Stomach smooth muscle (tissue), 2 donors: ENCODE measurements at regions not wholly inside any gene's neighbourhood (a gene's known extent, or its start where the extent isn't known, plus 50 kb on each side); places are given as distances from the start of the nearest gene placed in this dataset.
"Not testable (repeated sequence)": the region's sequence is repeated elsewhere in the genome, so short reads cannot be mapped to it uniquely, and the experiment has no call there.

Experiments
- H3K27ac ChIP-seq: one replicate; pipeline ENCODE4 v1.7.0; 2013; ENCODE audit warnings: mild to moderate bottlenecking, low read length, inconsistent platforms
- H3K27me3 ChIP-seq, 2 donors: one replicate each; pipeline ENCODE4 v1.7.0; 2013; ENCODE audit warnings: low read length in 2 of 2; ENCODE audit not compliant: insufficient read depth in 2 of 2, control insufficient read depth in 1 of 2
- H3K36me3 ChIP-seq, 2 donors: one replicate each; pipeline ENCODE4 v1.7.0; 2013; ENCODE audit warnings: low read length in 2 of 2; ENCODE audit not compliant: control insufficient read depth in 2 of 2, insufficient read depth in 2 of 2
- H3K4me1 ChIP-seq: one replicate; pipeline ENCODE4 v1.7.0; 2013; ENCODE audit warnings: low read length; ENCODE audit not compliant: control insufficient read depth, insufficient read depth
- H3K4me3 ChIP-seq, 2 donors: one replicate each; pipeline ENCODE4 v1.7.0; 2013; ENCODE audit warnings: low read length in 2 of 2
- H3K9ac ChIP-seq, 2 donors: one replicate each; pipeline ENCODE4 v1.7.0; 2013; ENCODE audit warnings: low read length in 2 of 2, mild to moderate bottlenecking in 1 of 2
- H3K9me3 ChIP-seq, 2 donors: one replicate each; pipeline ENCODE4 v1.7.0; 2013; ENCODE audit warnings: low read length in 2 of 2; ENCODE audit not compliant: control insufficient read depth in 2 of 2
- donor health status: healthy.
- donor health status: Pancreatic carcinoma.

DNA sequence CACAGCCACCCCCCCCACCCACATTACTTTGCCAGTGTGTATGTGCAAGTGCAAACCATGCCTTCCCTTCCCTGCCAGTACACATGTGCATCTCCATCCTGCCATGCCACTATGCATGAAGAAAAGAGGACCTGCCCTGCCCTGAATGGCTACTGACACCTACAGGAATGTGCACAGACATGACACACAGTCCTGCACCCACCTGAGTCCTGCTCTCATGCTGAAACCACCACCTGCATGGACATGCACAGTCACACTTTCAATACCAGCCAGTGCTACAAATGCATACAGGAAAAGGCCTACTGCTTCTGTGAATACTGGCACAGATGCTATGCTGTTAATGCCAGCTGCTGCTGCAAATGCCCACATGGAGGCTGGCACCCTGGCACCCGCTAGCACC is 334.4 kb upstream of the DLGAP1 start:
- H3K9me3 ChIP-seq = peaks cover 0 to 9% of the 10 kb centered on the region in 2 donors
- no peak overlapping the region for H3K27ac ChIP-seq
- H3K4me3 ChIP-seq = no peak overlapping the region
- H3K4me1 ChIP-seq = no peaks in the 10 kb centered on the region
- no peak overlapping the region for H3K9ac ChIP-seq
- no peaks in the 10 kb centered on the region for H3K36me3 ChIP-seq
- no peaks in the 10 kb centered on the region for H3K27me3 ChIP-seq

DNA sequence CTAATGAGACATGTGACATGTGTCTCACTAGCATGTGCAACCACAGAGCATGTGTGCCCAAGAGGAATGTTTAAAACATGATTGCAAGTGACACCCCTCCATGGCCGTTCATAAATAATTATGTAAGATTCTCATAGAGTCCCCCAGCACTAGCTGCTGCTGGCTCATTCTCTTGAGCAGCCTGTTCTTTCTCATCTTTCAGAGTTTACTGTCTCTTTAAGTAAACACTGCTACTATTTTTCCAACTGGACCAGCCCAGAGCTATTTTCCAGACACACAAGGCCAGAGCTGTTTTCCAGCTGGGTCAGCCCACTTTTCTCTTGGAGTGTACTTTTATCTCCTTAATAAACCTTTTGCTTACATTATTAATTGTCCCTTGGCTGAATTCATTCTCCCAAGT is 326.8 kb upstream of the DLGAP1 start:
- H3K9me3 ChIP-seq = peaks cover 0 to 10% of the 10 kb centered on the region in 2 donors
- H3K4me3 ChIP-seq = no peak overlapping the region
- peaks cover 3% of the 10 kb centered on the region for H3K4me1 ChIP-seq
- no peaks in the 10 kb centered on the region for H3K36me3 ChIP-seq
- no peak overlapping the region for H3K9ac ChIP-seq
- H3K27ac ChIP-seq = no peak overlapping the region
- no peaks in the 10 kb centered on the region for H3K27me3 ChIP-seq

DNA sequence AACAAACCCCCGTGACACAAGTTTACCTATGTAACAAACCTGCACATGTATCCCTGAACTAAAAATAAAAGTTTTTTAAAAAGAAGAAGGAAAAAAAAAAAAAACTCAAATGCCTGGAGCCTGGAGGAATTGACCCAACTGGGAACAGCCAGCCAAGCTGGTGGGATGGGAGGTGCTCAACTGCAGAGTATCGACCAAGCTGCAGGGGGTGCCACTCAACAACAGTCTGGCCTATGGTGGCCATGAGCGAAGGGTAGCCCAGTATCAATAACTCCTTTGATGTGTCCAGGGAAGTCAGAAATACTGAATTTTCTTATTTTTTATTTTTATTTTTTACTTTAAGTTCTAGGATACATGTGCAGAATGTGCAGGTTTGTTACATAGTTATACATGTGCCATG is 310.3 kb upstream of the DLGAP1 start:
- no peak overlapping the region for H3K9ac ChIP-seq
- no peaks in the 10 kb centered on the region for H3K9me3 ChIP-seq
- no peaks in the 10 kb centered on the region for H3K4me1 ChIP-seq
- H3K27ac ChIP-seq = no peak overlapping the region
- H3K27me3 ChIP-seq = no peaks in the 10 kb centered on the region
- H3K36me3 ChIP-seq = no peaks in the 10 kb centered on the region
- no peak overlapping the region for H3K4me3 ChIP-seq

DNA sequence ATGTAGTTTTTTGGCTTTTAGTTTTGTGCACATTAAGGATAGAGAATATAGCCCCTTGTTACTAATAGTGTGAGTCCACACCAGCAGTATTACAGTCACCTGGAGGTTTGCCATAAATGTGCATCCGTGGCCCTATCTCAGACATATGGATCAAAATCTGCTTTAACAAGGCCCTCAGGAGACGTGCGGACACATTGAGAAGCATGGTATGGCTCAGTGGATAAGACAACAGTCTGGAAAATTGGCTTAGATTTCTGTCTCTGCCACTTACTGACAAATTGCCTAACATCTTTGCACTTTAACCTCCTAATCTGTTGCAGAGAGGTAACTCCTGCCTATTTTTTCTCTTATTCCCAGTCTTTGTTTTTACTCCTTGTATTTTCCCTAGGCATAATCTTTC is 307.2 kb upstream of the DLGAP1 start:
- Histone ChIP-seq H3K4me3 (no peak overlapping the region), H3K9me3 (no peaks in the 10 kb centered on the region), H3K27ac (no peak overlapping the region), H3K36me3 (no peaks in the 10 kb centered on the region), H3K27me3 (no peaks in the 10 kb centered on the region), H3K4me1 (no peaks in the 10 kb centered on the region), H3K9ac (no peak overlapping the region)

DNA sequence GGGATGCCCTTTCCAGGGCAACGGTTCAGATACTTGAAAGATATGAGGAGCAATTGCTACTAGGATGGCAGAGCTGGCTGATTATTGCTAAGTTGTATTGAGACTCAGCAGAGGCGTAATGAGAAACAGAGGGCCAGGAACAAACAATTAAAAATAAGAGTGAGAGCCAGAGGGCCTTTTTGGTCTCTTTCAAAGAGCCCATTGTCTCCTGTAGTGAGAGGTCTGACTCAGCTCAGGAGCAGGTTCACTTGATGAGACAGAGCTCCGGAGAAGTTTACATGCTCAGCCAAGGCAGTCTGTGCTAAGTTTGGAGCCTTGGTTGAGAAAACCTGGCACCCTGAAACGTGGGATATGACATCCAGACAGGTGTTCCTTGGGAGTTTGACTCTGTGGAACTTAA is 303.9 kb upstream of the DLGAP1 start:
- Histone ChIP-seq H3K4me1 (no peaks in the 10 kb centered on the region), H3K36me3 (no peaks in the 10 kb centered on the region), H3K27me3 (no peaks in the 10 kb centered on the region), H3K4me3 (no peak overlapping the region), H3K9ac (no peak overlapping the region), H3K9me3 (no peaks in the 10 kb centered on the region), H3K27ac (no peak overlapping the region)

DNA sequence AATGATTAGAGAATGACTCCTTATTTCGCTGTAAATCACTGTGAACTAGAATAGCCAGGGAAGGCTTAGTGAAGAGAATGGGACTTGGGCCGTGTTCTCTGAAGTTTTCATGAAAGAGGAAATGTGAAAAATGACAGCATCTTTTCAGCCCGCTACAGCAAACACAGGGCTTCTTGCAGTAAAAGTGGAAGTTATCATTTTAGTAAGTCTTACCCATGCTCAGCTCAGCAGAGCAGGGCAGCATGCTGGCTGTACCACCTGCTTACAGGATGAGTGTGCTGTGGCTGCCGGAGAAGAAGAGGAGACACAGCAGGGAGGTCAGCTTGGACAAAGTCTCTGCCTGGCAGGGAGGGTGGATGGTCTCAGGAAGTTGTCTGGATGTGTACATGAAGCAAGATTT is 300.7 kb upstream of the DLGAP1 start:
- H3K36me3 ChIP-seq = no peaks in the 10 kb centered on the region
- H3K9me3 ChIP-seq = no peaks in the 10 kb centered on the region
- H3K4me1 ChIP-seq = no peaks in the 10 kb centered on the region
- no peak overlapping the region for H3K4me3 ChIP-seq
- H3K27ac ChIP-seq = no peak overlapping the region
- no peaks in the 10 kb centered on the region for H3K27me3 ChIP-seq
- no peak overlapping the region for H3K9ac ChIP-seq

DNA sequence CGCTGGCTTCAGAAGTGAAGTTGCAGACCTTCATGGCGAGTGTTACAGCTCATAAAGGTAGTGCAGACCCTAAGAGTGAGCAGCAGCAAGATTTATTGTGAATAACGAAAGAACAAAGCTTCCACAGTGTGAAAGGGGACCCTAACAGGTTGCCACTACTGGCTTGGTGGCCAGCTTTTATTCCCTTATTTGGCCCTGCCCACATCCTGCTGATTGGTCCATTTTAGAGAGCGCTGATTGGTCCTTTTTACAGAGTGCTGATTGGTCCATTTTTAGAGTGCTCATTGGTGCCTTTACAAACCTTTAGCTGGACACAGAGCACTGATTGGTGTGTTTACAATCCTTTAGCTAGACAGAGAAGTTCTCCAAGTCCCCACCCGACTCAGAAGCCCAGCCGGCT is 298.0 kb upstream of the DLGAP1 start:
- H3K9ac ChIP-seq, H3K4me3 ChIP-seq, H3K36me3 ChIP-seq, H3K9me3 ChIP-seq, H3K4me1 ChIP-seq, H3K27ac ChIP-seq, H3K27me3 ChIP-seq: not testable (repeated sequence)

DNA sequence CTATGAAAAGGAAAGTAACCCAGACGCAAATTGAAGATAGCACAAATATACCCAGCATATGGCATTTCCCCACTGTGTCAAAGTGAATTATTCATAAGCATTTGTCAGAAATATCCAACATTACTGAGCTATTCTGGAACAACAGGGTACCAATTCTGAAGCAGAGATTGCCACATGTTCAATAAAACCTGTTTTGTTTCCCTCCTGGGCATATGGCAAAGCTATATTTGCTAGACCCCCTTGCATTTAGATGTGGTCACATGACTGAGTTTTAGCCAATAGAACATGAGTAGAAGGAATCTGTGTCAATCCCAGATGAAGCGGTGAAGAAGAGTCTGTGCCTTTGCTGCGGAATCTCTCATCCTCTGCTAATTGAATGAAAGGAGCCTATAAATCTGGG is 296.4 kb upstream of the DLGAP1 start:
- no peak overlapping the region for H3K4me3 ChIP-seq
- no peaks in the 10 kb centered on the region for H3K27me3 ChIP-seq
- H3K9me3 ChIP-seq = no peaks in the 10 kb centered on the region
- no peaks in the 10 kb centered on the region for H3K4me1 ChIP-seq
- H3K27ac ChIP-seq = no peak overlapping the region
- no peak overlapping the region for H3K9ac ChIP-seq
- no peaks in the 10 kb centered on the region for H3K36me3 ChIP-seq

DNA sequence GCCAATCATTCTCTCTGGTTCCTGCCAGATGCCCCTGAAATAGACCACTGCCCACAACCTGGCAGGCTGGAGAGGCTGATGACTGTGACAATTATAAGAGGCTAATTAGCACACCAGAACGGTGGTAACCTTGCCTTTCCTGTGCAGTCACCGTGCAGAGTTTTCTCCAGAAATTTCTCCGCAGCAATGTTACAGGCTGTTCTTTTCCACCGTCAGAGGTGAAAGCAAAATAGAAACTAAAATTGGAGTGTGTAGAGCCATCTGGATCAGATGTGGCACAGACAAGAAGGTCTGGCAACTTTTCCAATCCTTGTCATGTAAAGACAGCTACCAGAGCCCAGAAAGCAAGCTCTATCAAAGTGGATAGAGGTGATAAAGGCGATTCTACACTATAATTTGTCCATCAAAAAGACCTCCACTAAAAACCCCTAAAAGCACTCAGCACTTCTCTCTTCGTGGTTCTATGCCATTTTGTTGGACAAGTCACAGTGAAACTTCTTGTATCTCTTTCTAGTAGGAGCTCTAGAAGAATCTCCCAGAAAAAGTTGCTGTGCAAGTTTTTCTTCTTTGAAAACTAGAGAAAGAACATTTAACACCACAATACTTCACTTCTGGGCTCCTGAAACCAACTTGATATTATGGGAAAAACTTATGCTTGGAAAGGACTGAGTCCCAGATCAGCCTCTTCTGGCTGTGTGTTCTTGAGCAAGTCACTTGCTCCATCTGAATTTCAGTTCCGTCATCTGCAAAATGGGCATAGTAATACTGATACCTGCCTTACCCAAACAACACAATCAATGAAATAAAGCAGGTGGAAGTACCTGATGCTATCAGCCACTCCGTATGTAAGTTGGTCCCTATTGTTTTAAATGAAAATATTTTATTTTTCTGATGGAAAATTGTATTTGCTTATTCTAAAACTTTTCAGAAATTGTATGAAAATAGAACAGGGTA is 295.6 kb upstream of the DLGAP1 start:
- H3K27ac ChIP-seq = no peak overlapping the region

DNA sequence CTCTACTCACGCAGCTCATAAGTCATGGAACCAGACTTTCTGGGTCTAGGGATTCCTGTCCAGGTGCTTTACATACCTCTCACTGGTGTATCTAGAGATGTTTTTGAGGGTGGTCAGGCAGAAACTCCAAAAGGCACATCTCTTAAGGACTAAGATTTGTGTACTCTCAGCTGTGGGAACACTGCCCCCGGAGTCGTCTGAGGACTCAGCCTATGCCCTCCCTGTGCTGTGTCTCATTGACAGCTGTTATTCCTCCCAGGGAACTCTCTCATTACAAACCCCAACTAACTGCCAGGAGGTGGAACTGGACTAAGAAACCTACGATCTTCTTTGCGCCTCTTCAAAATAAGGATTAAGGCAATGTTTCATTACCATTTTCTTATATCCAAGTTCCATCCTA is 293.9 kb upstream of the DLGAP1 start:
- peaks cover 0 to 4% of the 10 kb centered on the region in 2 donors for H3K9me3 ChIP-seq
- H3K9ac ChIP-seq = no peak overlapping the region
- H3K4me3 ChIP-seq = no peak overlapping the region
- no peak overlapping the region for H3K27ac ChIP-seq
- no peaks in the 10 kb centered on the region for H3K4me1 ChIP-seq
- H3K36me3 ChIP-seq = no peaks in the 10 kb centered on the region
- no peaks in the 10 kb centered on the region for H3K27me3 ChIP-seq

More for the DNA sequence above, 295.6 kb upstream of the DLGAP1 start:
- Histone ChIP-seq H3K4me3 (peak overlapping the region in 1 of 2 donors; percentile 36), H3K9ac (no peak overlapping the region), H3K4me1 (no peaks in the 10 kb centered on the region), H3K27me3 (no peaks in the 10 kb centered on the region), H3K9me3 (peaks cover 0 to 4% of the 10 kb centered on the region in 2 donors), H3K36me3 (no peaks in the 10 kb centered on the region)

DNA sequence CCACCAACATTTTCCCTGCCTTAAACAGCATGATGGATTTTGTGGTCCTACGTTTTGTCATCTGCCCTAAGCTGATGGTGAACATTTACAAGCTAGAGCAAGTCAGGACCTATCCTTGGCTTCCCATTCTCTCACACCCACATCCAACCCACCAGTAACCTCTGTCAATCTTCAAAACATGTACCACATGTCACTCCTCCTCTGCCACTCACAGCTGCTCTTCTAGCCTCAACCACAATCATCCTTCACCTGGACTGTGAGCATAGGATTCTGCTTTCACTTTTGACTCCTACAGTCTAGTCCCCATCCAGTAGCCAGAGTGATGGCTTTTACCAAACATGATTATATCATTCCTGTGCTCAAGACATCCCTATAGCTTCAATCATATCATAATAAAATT is 279.8 kb upstream of the DLGAP1 start:
- no peak overlapping the region for H3K4me3 ChIP-seq
- no peak overlapping the region for H3K9ac ChIP-seq
- H3K27me3 ChIP-seq = no peaks in the 10 kb centered on the region
- no peak overlapping the region for H3K27ac ChIP-seq
- H3K36me3 ChIP-seq = no peaks in the 10 kb centered on the region
- no peaks in the 10 kb centered on the region for H3K4me1 ChIP-seq
- H3K9me3 ChIP-seq = no peaks in the 10 kb centered on the region
